CD14-positive monocyte (primary cell): ENCODE measurements at regions not wholly inside any gene's neighbourhood (a gene's known extent, or its start where the extent isn't known, plus 50 kb on each side); places are given as distances from the start of the nearest gene placed in this dataset.

Source experiments
- DNase-seq, 3 donors: peaks; one replicate each; pipeline ENCODE4 v3.0.0-alpha.2; 2011 to 2022
- H2AFZ ChIP-seq: 2 replicates; pipeline ENCODE4 v1.6.0; 2012; ENCODE audit warnings: mild to moderate bottlenecking, low read depth, low read length, inconsistent platforms; ENCODE audit not compliant: insufficient read depth, poor library complexity, severe bottlenecking
- H3K27ac ChIP-seq, 2 donors: 1 replicate in 1 of 2; 2 replicates in 1 of 2; pipeline ENCODE4 v1.5.1; 2012 to 2013; ENCODE audit warnings: low read length in 2 of 2, control low read depth in 1 of 2, inconsistent platforms in 1 of 2, low read depth in 1 of 2, mild to moderate bottlenecking in 1 of 2
- H3K27me3 ChIP-seq, 2 donors: one replicate each; pipeline versions ENCODE4 v1.6.0 to v1.6.1; 2011 to 2013; ENCODE audit warnings: low read length in 2 of 2; ENCODE audit not compliant: control insufficient read depth in 2 of 2, insufficient read depth in 2 of 2
- H3K36me3 ChIP-seq, 2 donors: replicated peaks in 1 of 2; 1 replicate in 1 of 2; 2 replicates in 1 of 2; pipeline versions ENCODE4 v1.5.1 to v1.6.1; 2012 to 2013; ENCODE audit warnings: low read length in 2 of 2, control low read depth in 1 of 2, inconsistent platforms in 1 of 2, mild to moderate bottlenecking in 1 of 2; ENCODE audit not compliant: insufficient read depth in 2 of 2, control insufficient read depth in 1 of 2
- H3K4me1 ChIP-seq, 2 donors: 1 replicate in 1 of 2; 2 replicates in 1 of 2; pipeline versions ENCODE4 v1.5.1 to v1.6.1; 2012 to 2013; ENCODE audit warnings: low read length in 2 of 2, control low read depth in 1 of 2, inconsistent platforms in 1 of 2, mild to moderate bottlenecking in 1 of 2, moderate library complexity in 1 of 2; ENCODE audit not compliant: insufficient read depth in 2 of 2, control insufficient read depth in 1 of 2
- H3K4me2 ChIP-seq: replicated peaks from 2 replicates; pipeline ENCODE3; 2012; ENCODE audit warnings: low read length, moderate library complexity, mild to moderate bottlenecking; ENCODE audit not compliant: poor library complexity, severe bottlenecking; ENCODE audit errors: extremely low read depth
- H3K4me3 ChIP-seq, 3 experiments: fragments of 200-600 bp in 1 of 3; sonication (generic) in 1 of 3; replicated peaks in 1 of 3; 1 replicate in 2 of 3; 2 replicates in 1 of 3; pipeline ENCODE4 v1.5.1; 2011 to 2013; ENCODE audit warnings: low read length in 3 of 3, mild to moderate bottlenecking in 3 of 3, control low read depth in 2 of 3, low read depth in 2 of 3, inconsistent platforms in 1 of 3, moderate library complexity in 1 of 3
- H3K79me2 ChIP-seq: 2 replicates; pipeline ENCODE4 v1.6.0; 2012; ENCODE audit warnings: mild to moderate bottlenecking, control low read depth, inconsistent platforms, low read length, moderate library complexity; ENCODE audit not compliant: insufficient read depth
- H3K9ac ChIP-seq: 2 replicates; pipeline ENCODE4 v1.6.0; 2017; ENCODE audit warnings: low read length, mild to moderate bottlenecking; ENCODE audit not compliant: insufficient read depth, poor library complexity, severe bottlenecking
- H3K9me3 ChIP-seq, 2 donors: replicated peaks in 1 of 2; 1 replicate in 1 of 2; 2 replicates in 1 of 2; pipeline versions ENCODE4 v1.5.1 to v1.6.1; 2012 to 2013; ENCODE audit warnings: low read length in 2 of 2, control low read depth in 1 of 2; ENCODE audit not compliant: control insufficient read depth in 1 of 2, insufficient read depth in 1 of 2
- H4K20me1 ChIP-seq: 2 replicates; pipeline ENCODE4 v1.6.0; 2012; ENCODE audit warnings: mild to moderate bottlenecking, low read length, control low read depth, moderate library complexity; ENCODE audit not compliant: insufficient read depth
- H3K27ac Mint-ChIP-seq, 7 donors: one replicate each; pipeline ENCODE4 v1.8.0; 2020; ENCODE audit warnings: mild to moderate bottlenecking in 7 of 7, mixed read lengths in 7 of 7, moderate library complexity in 6 of 7, inconsistent platforms in 2 of 7
- H3K27me3 Mint-ChIP-seq, 3 donors: one replicate each; pipeline ENCODE4 v1.8.0; 2021 to 2022; ENCODE audit warnings: low read depth in 3 of 3, mild to moderate bottlenecking in 3 of 3, mixed read lengths in 3 of 3, moderate library complexity in 3 of 3, inconsistent platforms in 1 of 3
- H3K36me3 Mint-ChIP-seq, 2 donors: one replicate each; pipeline ENCODE4 v1.8.0; 2020; ENCODE audit warnings: mixed read lengths in 2 of 2, inconsistent platforms in 1 of 2, mild to moderate bottlenecking in 1 of 2
- H3K4me1 Mint-ChIP-seq: one replicate; pipeline ENCODE4 v1.8.0; 2020; ENCODE audit warnings: mild to moderate bottlenecking, mixed read lengths
- H3K4me3 Mint-ChIP-seq, 2 donors: one replicate each; pipeline ENCODE4 v1.8.0; 2020; ENCODE audit warnings: mild to moderate bottlenecking in 2 of 2, mixed read lengths in 2 of 2, moderate library complexity in 1 of 2
- H3K9me3 Mint-ChIP-seq, 7 donors: one replicate each; pipeline ENCODE4 v1.8.0; 2020 to 2022; ENCODE audit warnings: mixed read lengths in 7 of 7, mild to moderate bottlenecking in 6 of 7, moderate library complexity in 6 of 7, inconsistent platforms in 2 of 7
- CTCF ChIP-seq: fragments of 200-600 bp; IDR thresholded peaks from one replicate; pipeline ENCODE4 v1.8.0; 2022; ENCODE audit warnings: antibody characterized with exemption, mild to moderate bottlenecking
- WGBS: methylation state at CpG from one replicate; pipeline ENCODE4 v1.1.5; 2013; ENCODE audit warnings: missing lambda C conversion rate; ENCODE audit not compliant: insufficient coverage; 5-methylcytosine and 5-hydroxymethylcytosine counted together
- intact Hi-C, 2 donors: fragments of 100-400 bp; cut with micrococcal nuclease; formaldehyde crosslinking; loops; one replicate each; pipeline versions ENCODE4 v1.15.0 to v1.15.1; 2023

DNA sequence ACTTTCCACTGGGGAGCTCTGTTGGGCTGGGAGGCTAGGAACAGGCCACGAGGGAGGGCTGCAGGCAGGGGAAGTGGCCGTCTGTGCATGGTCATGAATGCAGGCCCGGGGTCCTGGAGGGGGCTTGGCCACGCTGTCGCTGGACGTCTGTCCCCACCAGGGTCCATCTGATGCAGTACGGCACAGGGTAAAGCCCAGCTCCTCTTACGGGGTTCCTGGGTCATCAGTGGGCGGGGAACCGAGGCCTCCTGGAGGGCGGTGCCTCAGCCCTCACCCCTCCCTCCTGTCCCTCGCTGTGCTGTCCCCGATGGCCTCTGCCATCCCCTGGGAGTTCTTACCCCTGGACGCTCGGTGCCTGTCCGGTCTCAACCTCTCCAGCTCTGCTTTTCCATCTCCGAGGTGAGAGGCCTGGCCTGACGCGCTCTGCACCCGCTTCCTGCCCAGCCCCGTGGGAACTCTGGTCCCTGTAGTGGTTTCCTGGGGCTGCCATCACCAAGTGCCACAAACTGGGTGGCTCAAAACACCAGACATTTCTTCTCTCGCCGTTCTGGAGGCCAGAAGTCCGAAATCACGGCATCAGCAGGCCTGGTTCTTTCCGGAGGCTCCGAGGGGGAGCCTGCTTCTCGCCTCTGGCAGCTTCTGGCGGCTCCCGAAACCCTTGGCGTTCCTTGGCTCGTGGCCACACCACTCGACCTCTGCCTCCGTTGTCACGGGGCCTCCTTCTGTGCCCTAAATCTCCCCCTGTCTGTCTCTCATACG lies 182.8 kb downstream of the SEC14L1 start:
- Histone ChIP-seq H3K4me2 (no peak overlapping the region), H2AFZ (no peak overlapping the region), H3K4me3 (no peak overlapping the region), H4K20me1 (peaks cover 15% of the 10 kb centered on the region), H3K27me3 (no peaks in the 10 kb centered on the region), H3K9me3 (no peaks in the 10 kb centered on the region), H3K36me3 (no peaks in the 10 kb centered on the region), H3K9ac (no peak overlapping the region), H3K27ac (peak overlapping the region in 1 of 2 donors; percentile 85), H3K4me1 (peaks cover 79 to 83% of the 10 kb centered on the region in 2 donors), H3K79me2 (peaks cover 57% of the 10 kb centered on the region)
- 79% methylated on average over 28 of the region's 36 CpGs for WGBS
- TF ChIP-seq CTCF, result no peak
- H3K36me3 Mint-ChIP-seq, result peaks cover 8 to 9% of the 10 kb centered on the region in 2 donors
- no peak for DNase-seq
- peak overlapping the region in 4 of 7 donors; percentile 32 to 96 (median 76) for H3K27ac Mint-ChIP-seq
- intact Hi-C loops, result no loop called here
- H3K9me3 Mint-ChIP-seq, result peaks cover 0 to 3% (median 0%) of the 10 kb centered on the region in 7 donors
- H3K4me1 Mint-ChIP-seq, result peaks cover 77% of the 10 kb centered on the region
- peaks cover 0 to 2% (median 2%) of the 10 kb centered on the region in 3 donors for H3K27me3 Mint-ChIP-seq
- no peak overlapping the region for H3K4me3 Mint-ChIP-seq

DNA sequence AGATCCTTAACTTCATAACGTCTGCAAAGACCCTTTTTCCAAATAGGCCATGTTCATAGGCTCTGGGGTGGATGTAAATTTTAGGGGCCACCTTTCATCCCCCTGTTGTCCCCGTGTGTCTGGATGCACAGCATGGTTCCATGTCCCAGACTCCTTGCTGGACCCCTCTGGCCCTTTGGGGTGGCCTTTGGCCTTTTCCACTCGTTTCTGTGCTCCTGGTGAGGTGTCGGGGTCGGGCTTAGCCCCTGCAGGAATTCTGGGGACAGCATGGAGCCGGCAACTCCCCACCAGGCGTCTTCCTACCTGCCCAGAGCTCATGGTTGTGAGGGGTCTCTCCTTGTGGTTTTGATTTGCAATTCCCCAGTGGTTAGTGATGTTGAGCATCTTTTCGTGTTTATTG lies 183.5 kb downstream of the SEC14L1 start:
- H3K27me3 Mint-ChIP-seq, result peaks cover 0 to 2% (median 2%) of the 10 kb centered on the region in 3 donors
- H3K9me3 ChIP-seq, result no peaks in the 10 kb centered on the region
- WGBS, result 100% methylated on average over 3 of the region's 8 CpGs

More for the DNA sequence above, 183.5 kb downstream of the SEC14L1 start:
- TF ChIP-seq CTCF, result no peak
- peaks cover 15% of the 10 kb centered on the region for H4K20me1 ChIP-seq
- Mint-ChIP-seq H3K9me3 (peaks cover 0 to 3% (median 0%) of the 10 kb centered on the region in 7 donors), H3K27ac (peak overlapping the region; percentile 91 to 97 (median 95)), H3K4me3 (peak overlapping the region in 1 of 2 donors; percentile 33), H3K4me1 (peaks cover 73% of the 10 kb centered on the region), H3K36me3 (peaks cover 12 to 13% of the 10 kb centered on the region in 2 donors)
- H3K27ac ChIP-seq, result peak overlapping the region; percentile 71 to 85
- intact Hi-C loops, result no loop called here
- H3K27me3 ChIP-seq, result no peaks in the 10 kb centered on the region
- H3K9ac ChIP-seq, result no peak overlapping the region
- H2AFZ ChIP-seq, result no peak overlapping the region
- H3K4me1 ChIP-seq, result peaks cover 73 to 81% of the 10 kb centered on the region in 2 donors
- no peaks in the 10 kb centered on the region for H3K36me3 ChIP-seq
- no peak overlapping the region for H3K4me2 ChIP-seq
- no peak for DNase-seq
- peak overlapping the region in 1 of 3 experiments; percentile 5 for H3K4me3 ChIP-seq
- peaks cover 57% of the 10 kb centered on the region for H3K79me2 ChIP-seq
